D721Med (cell line): ENCODE measurements at regions not wholly inside any gene's neighbourhood (a gene's known extent, or its start where the extent isn't known, plus 50 kb on each side); places are given as distances from the start of the nearest gene placed in this dataset.

Experiments used
- DNase-seq: peaks from one replicate; pipeline ENCODE4 v3.0.0; 2011; ENCODE audit warnings: low spot score; ENCODE audit not compliant: insufficient read length
- FAIRE-seq: peaks from 2 replicates; lab custom pipeline; 2011; peaks lifted over from hg19 to GRCh38; lab: Jason Lieb, UNC
- CTCF ChIP-seq: IDR thresholded peaks from 2 replicates; pipeline ENCODE4 v1.5.1; 2012; ENCODE audit warnings: mild to moderate bottlenecking, control low read depth; ENCODE audit not compliant: insufficient read depth; ENCODE audit errors: missing control alignments

- TF ChIP-seq CTCF, result no peak
- no peak for DNase-seq
- FAIRE-seq, result no peak
Observed at GRCh38 chr9:89844075-89844474, 239.3 kb downstream of the GADD45G start.

- no peak for DNase-seq
- no peak for FAIRE-seq
- no peak for TF ChIP-seq CTCF
Observed at GRCh38 chr9:89844535-89844934, 239.7 kb downstream of the GADD45G start.

GRCh38 chr9:89845321-89845720 is 240.5 kb downstream of the GADD45G start:
- no peak for FAIRE-seq
- TF ChIP-seq CTCF, result no peak

GRCh38 chr9:89845862-89846261 is 241.1 kb downstream of the GADD45G start:
- no peak for FAIRE-seq
- no peak for DNase-seq
- TF ChIP-seq CTCF, result no peak

More at GRCh38 chr9:89845321-89845720, 240.5 kb downstream of the GADD45G start:
- DNase-seq, result no peak

GRCh38 chr9:89848060-89849040 is 243.5 kb downstream of the GADD45G start:
- no peak for TF ChIP-seq CTCF
- FAIRE-seq (no peak), DNase-seq (no peak)

GRCh38 chr9:89849096-89849495 is 244.3 kb downstream of the GADD45G start:
- DNase-seq (no peak), FAIRE-seq (no peak)
- TF ChIP-seq CTCF, result no peak

- DNase-seq (no peak), FAIRE-seq (no peak)
- no peak for TF ChIP-seq CTCF
Observed at GRCh38 chr9:89850153-89850552, 245.3 kb downstream of the GADD45G start.
